ENCODE measurements at regions not wholly inside any gene's neighbourhood (a gene's known extent, or its start where the extent isn't known, plus 50 kb on each side); places are given as distances from the start of the nearest gene placed in this dataset.
"Not testable (repeated sequence)": the region's sequence is repeated elsewhere in the genome, so short reads cannot be mapped to it uniquely, and the experiment has no call there.

- ChIA-PET CTCF (interaction anchor here (0.6 to 1.1 kb wide), 2 partner anchors 8 to 1353 kb away, joined by 3 read pairs; no protein-coding TSS in a partner anchor), POLR2A (ENCODE audit: unreplicated experiment) (no interaction called here)
- Histone ChIP-seq H4K5ac (ENCODE audit: low read depth, low read length) (no peak overlapping the region), H3K27me3 (ENCODE audit: control insufficient read depth, insufficient read depth, low read length) (no peaks in the 10 kb centered on the region), H3K9me3 (ENCODE audit: control insufficient read depth, insufficient read depth, low read length) (no peaks in the 10 kb centered on the region), H3K14ac (replicated peaks; ENCODE audit: low read depth, low read length) (no peak overlapping the region), H3K4me1 (ENCODE audit: control insufficient read depth, insufficient read depth, low read length) (no peaks in the 10 kb centered on the region), H3K23ac (ENCODE audit: low read depth, low read length) (no peak overlapping the region), H4K8ac (ENCODE audit: low read depth in 2 of 2, low read length in 2 of 2) (no peak overlapping the region), H3K36me3 (ENCODE audit: control insufficient read depth, insufficient read depth, low read length) (no peaks in the 10 kb centered on the region), H2BK20ac (ENCODE audit: low read depth, low read length) (no peak overlapping the region), H2BK120ac (ENCODE audit: low read depth, low read length) (no peak overlapping the region), H4K20me1 (ENCODE audit: insufficient read depth, low read length) (no peaks in the 10 kb centered on the region), H3K79me1 (ENCODE audit: low read depth in 1 of 2, low read length in 2 of 2) (no peaks in the 10 kb centered on the region), H3K56ac (ENCODE audit: extremely low read depth, insufficient read depth, low read length) (no peak overlapping the region), H2AFZ (replicated peaks; ENCODE audit: low read length, poor library complexity) (peak overlapping the region; percentile 15), H2AK5ac (ENCODE audit: low read depth, low read length) (no peak overlapping the region), H3K4me3 (ENCODE audit: insufficient read depth, low read depth, low read length) (no peak overlapping the region), H4K91ac (ENCODE audit: insufficient read depth, low read depth, low read length) (no peak overlapping the region), H3K9ac (ENCODE audit: low read depth, low read length) (no peak overlapping the region), H3K4ac (ENCODE audit: low read depth, low read length) (no peak overlapping the region), H3K9me1 (ENCODE audit: insufficient read depth, low read length) (no peaks in the 10 kb centered on the region), H2BK15ac (ENCODE audit: low read depth, low read length) (no peak overlapping the region), H3K27ac (ENCODE audit: insufficient read depth, low read length) (no peak overlapping the region), H3K18ac (ENCODE audit: low read depth, low read length) (no peak overlapping the region), H3K4me2 (ENCODE audit: low read depth, low read length) (no peak overlapping the region), H2AK9ac (replicated peaks; ENCODE audit: low read depth, low read length, poor library complexity) (no peak overlapping the region), H2BK5ac (ENCODE audit: low read depth, low read length, poor library complexity, severe bottlenecking) (no peak overlapping the region)
- TF ChIP-seq CTCF (conservative IDR thresholded peaks at IDR 0.05; ENCODE audit: low read depth, low read length) (no peak), MAFK (IDR thresholded peaks at IDR 0.05; ENCODE audit: low read depth, low read length) (no peak), CEBPB (IDR thresholded peaks at IDR 0.05; ENCODE audit: low read depth, low read length) (no peak)
- DNase-seq (no peak), ATAC-seq (ENCODE audit: low read depth) (no peak)
- intact Hi-C loops (cut with micrococcal nuclease) (no loop called here), dilution Hi-C loops (cut with HindIII; ENCODE audit: low sequenced_read_pairs, unreplicated experiment) (no loop called here), in situ Hi-C loops (cut with MboI; ENCODE audit: low sequenced_read_pairs) (no loop called here)
- WGBS, 2 experiments (ENCODE audit: extremely low coverage in 2 of 2, insufficient read length in 1 of 2) = 100% methylated on average over 14 of the region's 31 CpGs; no CpG with 5 or more reads in 1 of the 2 experiments
- no TSS peak for BruUV-seq (replicated peaks)
These were observed 381.4 kb upstream of the RGMB start for GRCh38 chr5:98391921-98392625.

DNA sequence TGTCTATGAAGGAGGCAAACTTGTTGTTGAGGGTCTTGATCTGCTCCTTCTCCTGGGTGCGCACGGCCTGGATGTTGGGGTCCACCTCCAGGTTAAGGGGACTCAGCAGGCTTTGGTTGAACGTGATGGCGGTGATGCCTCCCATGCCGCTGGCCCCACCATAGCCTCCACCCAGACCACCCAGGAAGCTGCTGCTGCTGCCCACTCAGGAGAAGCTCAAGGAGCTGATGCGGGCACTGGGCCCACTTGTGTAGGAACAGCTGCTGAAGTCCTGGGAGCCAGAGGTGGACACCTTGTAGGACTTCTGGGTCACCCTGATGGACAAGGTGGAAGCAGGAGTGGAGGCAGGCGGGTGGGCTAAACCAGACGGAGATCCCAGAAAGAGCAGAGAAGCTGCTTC is 380.3 kb upstream of the RGMB start:
- WGBS, 2 experiments (ENCODE audit: extremely low coverage in 2 of 2, insufficient read length in 1 of 2) = no CpG with 5 or more reads among the region's 8 CpGs
- BruUV-seq (replicated peaks) = not testable (repeated sequence)

More for the DNA sequence above, 380.3 kb upstream of the RGMB start:
- H3K4me1 ChIP-seq (ENCODE audit: control insufficient read depth, insufficient read depth, low read length); H3K56ac ChIP-seq (ENCODE audit: extremely low read depth, insufficient read depth, low read length); H4K5ac ChIP-seq (ENCODE audit: low read depth, low read length); intact Hi-C loops (cut with micrococcal nuclease); H3K27ac ChIP-seq (ENCODE audit: insufficient read depth, low read length); POLR2A ChIA-PET (ENCODE audit: unreplicated experiment); H2BK15ac ChIP-seq (ENCODE audit: low read depth, low read length); H3K23ac ChIP-seq (ENCODE audit: low read depth, low read length); H3K9me3 ChIP-seq (ENCODE audit: control insufficient read depth, insufficient read depth, low read length); H3K14ac ChIP-seq (replicated peaks; ENCODE audit: low read depth, low read length); H2BK120ac ChIP-seq (ENCODE audit: low read depth, low read length); H2BK5ac ChIP-seq (ENCODE audit: low read depth, low read length, poor library complexity, severe bottlenecking); H3K36me3 ChIP-seq (ENCODE audit: control insufficient read depth, insufficient read depth, low read length); H2AFZ ChIP-seq (replicated peaks; ENCODE audit: low read length, poor library complexity); H2AK5ac ChIP-seq (ENCODE audit: low read depth, low read length); H3K4me3 ChIP-seq (ENCODE audit: insufficient read depth, low read depth, low read length); H3K27me3 ChIP-seq (ENCODE audit: control insufficient read depth, insufficient read depth, low read length); H2BK20ac ChIP-seq (ENCODE audit: low read depth, low read length); H3K4me2 ChIP-seq (ENCODE audit: low read depth, low read length); dilution Hi-C loops (cut with HindIII; ENCODE audit: low sequenced_read_pairs, unreplicated experiment); H2AK9ac ChIP-seq (replicated peaks; ENCODE audit: low read depth, low read length, poor library complexity); H3K4ac ChIP-seq (ENCODE audit: low read depth, low read length); H3K9me1 ChIP-seq (ENCODE audit: insufficient read depth, low read length); H4K91ac ChIP-seq (ENCODE audit: insufficient read depth, low read depth, low read length); H3K79me1 ChIP-seq (ENCODE audit: low read depth in 1 of 2, low read length in 2 of 2); H4K8ac ChIP-seq (ENCODE audit: low read depth in 2 of 2, low read length in 2 of 2); H3K18ac ChIP-seq (ENCODE audit: low read depth, low read length); H3K9ac ChIP-seq (ENCODE audit: low read depth, low read length); in situ Hi-C loops (cut with MboI; ENCODE audit: low sequenced_read_pairs); H4K20me1 ChIP-seq (ENCODE audit: insufficient read depth, low read length); DNase-seq; ATAC-seq (ENCODE audit: low read depth): not testable (repeated sequence)
- CTCF ChIA-PET = interaction anchor here (0.5 kb wide), 1 partner anchor 403 kb away, joined by 3 read pairs; no protein-coding TSS in a partner anchor
